ENCODE measurements at regions not wholly inside any gene's neighbourhood (a gene's known extent, or its start where the extent isn't known, plus 50 kb on each side); places are given as distances from the start of the nearest gene placed in this dataset.

- no peaks in the 10 kb centered on the region for H3K36me3 ChIP-seq (ENCODE audit: insufficient read depth, low read length)
- no peak overlapping the region for H3K4me2 ChIP-seq (ENCODE audit: low read length)
- H3K9me2 ChIP-seq (ENCODE audit: insufficient read depth, low read length), result no peaks in the 10 kb centered on the region
- TF ChIP-seq REST (IDR thresholded peaks at IDR 0.05; ENCODE audit: borderline replicate concordance) (no peak), SMC3 (conservative IDR thresholded peaks at IDR 0.05; ENCODE audit: poor library complexity) (no peak), CTCF (IDR thresholded peaks at IDR 0.05; ENCODE audit: poor library complexity, severe bottlenecking) (no peak), TAF1 (IDR thresholded peaks at IDR 0.05; ENCODE audit: low read depth) (no peak)
- H2AFZ ChIP-seq (ENCODE audit: low read depth, low read length), result no peak overlapping the region
- H3K9ac ChIP-seq (ENCODE audit: low read length), result no peak overlapping the region
- no peaks in the 10 kb centered on the region for H4K20me1 ChIP-seq (ENCODE audit: insufficient read depth)
- no peaks in the 10 kb centered on the region for H3K9me3 ChIP-seq (ENCODE audit: low read length)
- no peak overlapping the region for H3K4me3 ChIP-seq (ENCODE audit: low read length)
- no peaks in the 10 kb centered on the region for H3K27me3 ChIP-seq (ENCODE audit: insufficient read depth, low read depth, low read length)
- no peak overlapping the region for H3K27ac ChIP-seq (ENCODE audit: low read length)
- H3K79me2 ChIP-seq (replicated peaks; ENCODE audit: insufficient read depth, low read length), result no peaks in the 10 kb centered on the region
- H3F3A ChIP-seq (ENCODE audit: insufficient read depth, low read length, poor library complexity, severe bottlenecking), result no peaks in the 10 kb centered on the region
These were observed 153.8 kb downstream of the AQP4 start for GRCh38 chr18:26711756-26712155.

GRCh38 chr18:26710470-26711096 is 154.9 kb downstream of the AQP4 start:
- Histone ChIP-seq H3K79me2 (replicated peaks; ENCODE audit: insufficient read depth, low read length) (no peaks in the 10 kb centered on the region), H3K27ac (ENCODE audit: low read length) (no peak overlapping the region), H3K9ac (ENCODE audit: low read length) (no peak overlapping the region), H3K9me2 (ENCODE audit: insufficient read depth, low read length) (no peaks in the 10 kb centered on the region), H3K36me3 (ENCODE audit: insufficient read depth, low read length) (no peaks in the 10 kb centered on the region), H2AFZ (ENCODE audit: low read depth, low read length) (no peak overlapping the region), H3K4me3 (ENCODE audit: low read length) (no peak overlapping the region), H3K4me2 (ENCODE audit: low read length) (no peak overlapping the region), H3F3A (ENCODE audit: insufficient read depth, low read length, poor library complexity, severe bottlenecking) (no peaks in the 10 kb centered on the region), H3K9me3 (ENCODE audit: low read length) (no peaks in the 10 kb centered on the region), H3K27me3 (ENCODE audit: insufficient read depth, low read depth, low read length) (no peaks in the 10 kb centered on the region), H4K20me1 (ENCODE audit: insufficient read depth) (no peaks in the 10 kb centered on the region)
- no peak for TF ChIP-seq TAF1 (IDR thresholded peaks at IDR 0.05; ENCODE audit: low read depth)
- TF ChIP-seq EZH2 (IDR thresholded peaks at IDR 0.05; ENCODE audit: borderline replicate concordance, insufficient read depth, low read length, poor library complexity, severe bottlenecking), result no peak
- no peak for TF ChIP-seq SMC3 (conservative IDR thresholded peaks at IDR 0.05; ENCODE audit: poor library complexity)
- no peak for TF ChIP-seq REST (IDR thresholded peaks at IDR 0.05; ENCODE audit: borderline replicate concordance)
- TF ChIP-seq RAD21 (conservative IDR thresholded peaks at IDR 0.05), result no peak
- TF ChIP-seq POLR2AphosphoS5 (IDR thresholded peaks at IDR 0.05), result no peak
- no peak for TF ChIP-seq MXI1 (conservative IDR thresholded peaks at IDR 0.05; ENCODE audit: poor library complexity, severe bottlenecking)
- no peak for TF ChIP-seq EP300 (conservative IDR thresholded peaks at IDR 0.05; ENCODE audit: poor library complexity, severe bottlenecking)
- TF ChIP-seq CTCF (IDR thresholded peaks at IDR 0.05; ENCODE audit: poor library complexity, severe bottlenecking), result no peak

Measured in neural cell (in vitro differentiated cells).